K562 (cell line): ENCODE measurements at regions not wholly inside any gene's neighbourhood (a gene's known extent, or its start where the extent isn't known, plus 50 kb on each side); places are given as distances from the start of the nearest gene placed in this dataset.

Experiments used
- ATAC-seq: fragments of 200-7000 bp; cut with Tn5 transposase; 3 replicates; pipeline ENCODE4 v1.9.1; 2020; ENCODE audit warnings: moderate library complexity
- BruUV-seq: library from RNA; stranded (reverse); fragments of 400-500 nt; replicated peaks from 2 replicates; lab custom pipeline; 2021; lab: Mats Ljungman, UMichigan
- CTCF ChIA-PET: fragments of 300-600 bp; formaldehyde crosslinking; extraction: SDS; loops from one replicate; lab custom pipeline; 2021; ENCODE audit warnings: low intra/inter-chr PET ratio; lab: Yijun Ruan, JAX
- POLR2A ChIA-PET: fragments of 300-600, 350-650 bp; sonication (Branson Sonifier 250); formaldehyde crosslinking; extraction: SDS; loops from one replicate; lab custom pipeline; 2021; ENCODE audit warnings: antibody characterized with exemption, inconsistent platforms; lab: Yijun Ruan, JAX
- DNase-seq, 4 experiments: peaks; one replicate each; pipeline versions ENCODE4 v3.0.0 to v3.0.0-alpha.2; 2011 to 2018; ENCODE audit warnings: low spot score in 3 of 4, mixed read lengths in 3 of 4; ENCODE audit errors: extremely low read depth in 1 of 4
- FAIRE-seq: peaks from 2 replicates; lab custom pipeline; 2011; peaks lifted over from hg19 to GRCh38; lab: Jason Lieb, UNC
- H2AFZ ChIP-seq: 2 replicates; pipeline ENCODE4 v1.6.0; 2011; ENCODE audit warnings: low read depth, low read length, control low read depth, inconsistent platforms
- H3K27ac ChIP-seq: fragments of 200-600 bp; 3 replicates; pipeline ENCODE4 v1.8.0; 2011; ENCODE audit warnings: low read depth, mild to moderate bottlenecking, control low read depth, inconsistent platforms, low read length, moderate library complexity, mixed read lengths; ENCODE audit errors: extremely low read depth
- H3K27me3 ChIP-seq, 2 experiments: fragments of 300-600 bp in 1 of 2; 2 replicates in 1 of 2; 3 replicates in 1 of 2; pipeline versions ENCODE4 v1.6.0 to v1.8.0; 2011; ENCODE audit warnings: inconsistent platforms in 2 of 2, low read length in 2 of 2, mild to moderate bottlenecking in 1 of 2, mixed read lengths in 1 of 2, moderate library complexity in 1 of 2; ENCODE audit not compliant: control insufficient read depth in 2 of 2, insufficient read depth in 2 of 2
- H3K36me3 ChIP-seq: fragments of 300-600 bp; 3 replicates; pipeline ENCODE4 v1.8.0; 2011; ENCODE audit warnings: mild to moderate bottlenecking, low read length, inconsistent platforms; ENCODE audit not compliant: control insufficient read depth, insufficient read depth
- H3K4me1 ChIP-seq, 2 experiments: fragments of 200-600 bp in 1 of 2; replicated peaks in 1 of 2; 2 replicates in 1 of 2; 3 replicates in 1 of 2; pipeline versions ENCODE4 v1.5.1 to v1.8.0; 2011; ENCODE audit warnings: inconsistent platforms in 2 of 2, low read length in 2 of 2, mild to moderate bottlenecking in 1 of 2, mixed read lengths in 1 of 2, moderate library complexity in 1 of 2; ENCODE audit not compliant: control insufficient read depth in 2 of 2, insufficient read depth in 2 of 2
- H3K4me2 ChIP-seq: 2 replicates; pipeline ENCODE4 v1.6.1; 2011; ENCODE audit warnings: low read length, control low read depth, inconsistent platforms, mixed read lengths; ENCODE audit not compliant: insufficient read depth
- H3K4me3 ChIP-seq: fragments of 200-600 bp; sonication (generic), shearing (Covaris generic); 2 replicates; pipeline ENCODE4 v1.5.1; 2016; ENCODE audit warnings: control low read depth, inconsistent platforms
- H3K79me2 ChIP-seq: fragments of 200-600 bp; 3 replicates; pipeline ENCODE4 v1.8.0; 2011; ENCODE audit warnings: low read length, inconsistent platforms; ENCODE audit not compliant: control insufficient read depth, insufficient read depth
- H3K9ac ChIP-seq, 2 experiments: 2 replicates each; pipeline versions ENCODE4 v1.6.0 to v1.6.1; 2011; ENCODE audit warnings: low read depth in 2 of 2, low read length in 2 of 2, control low read depth in 1 of 2, inconsistent platforms in 1 of 2, mild to moderate bottlenecking in 1 of 2, mixed read lengths in 1 of 2; ENCODE audit not compliant: insufficient read depth in 1 of 2
- H3K9me1 ChIP-seq: one replicate; pipeline ENCODE4 v1.6.0; 2011; ENCODE audit warnings: inconsistent platforms, mild to moderate bottlenecking, low read length, moderate library complexity; ENCODE audit not compliant: control insufficient read depth, insufficient read depth
- H3K9me3 ChIP-seq: replicated peaks from 2 replicates; pipeline ENCODE4 v1.5.1; 2011; ENCODE audit warnings: low read depth, low read length, inconsistent platforms; ENCODE audit not compliant: control insufficient read depth, insufficient read depth
- H4K20me1 ChIP-seq: replicated peaks from 2 replicates; pipeline ENCODE4 v1.6.1; 2011; ENCODE audit warnings: low read length, inconsistent platforms, mixed read lengths; ENCODE audit not compliant: control insufficient read depth, insufficient read depth
- CCNT2 ChIP-seq: IDR thresholded peaks from 2 replicates; pipeline ENCODE4 v1.6.1; 2011; ENCODE audit warnings: borderline replicate concordance, low read depth, mild to moderate bottlenecking, moderate library complexity, mixed read lengths, low read length; ENCODE audit not compliant: insufficient read length; ENCODE audit errors: extremely low read depth
- CHCHD3 ChIP-seq: fragments of 250-450 bp; sonication (Bioruptor Pico); IDR thresholded peaks from 2 replicates; pipeline ENCODE4 v2.1.2; 2022; ENCODE audit warnings: mild to moderate bottlenecking
- CREB5 ChIP-seq: fragments of 250-450 bp; sonication (Bioruptor Pico); IDR thresholded peaks from 2 replicates; pipeline ENCODE4 v1.5.0; 2020; ENCODE audit warnings: mild to moderate bottlenecking
- CTBP1 ChIP-seq: fragments of 450-650 bp; IDR thresholded peaks from 2 replicates; pipeline ENCODE4 v1.6.1; 2016; ENCODE audit warnings: borderline replicate concordance
- FOXP1 ChIP-seq: sonication (generic); formaldehyde crosslinking; IDR thresholded peaks from 2 replicates; pipeline ENCODE4 v1.8.0; 2022; ENCODE audit warnings: mild to moderate bottlenecking, missing genetic modification reagents
- HMGN3 ChIP-seq: IDR thresholded peaks from 2 replicates; pipeline ENCODE4 v1.6.1; 2011; ENCODE audit warnings: borderline replicate concordance, low read depth, mild to moderate bottlenecking, mixed read lengths, low read length; ENCODE audit not compliant: insufficient read length; ENCODE audit errors: extremely low read depth
- ILF3 ChIP-seq: fragments of 450-650 bp; IDR thresholded peaks from 2 replicates; pipeline ENCODE4 v1.6.1; 2018; ENCODE audit warnings: antibody characterized with exemption, mild to moderate bottlenecking, moderate library complexity, borderline replicate concordance
- JUN ChIP-seq, 2 experiments: sonication (generic) in 1 of 2; formaldehyde crosslinking in 1 of 2; IDR thresholded peaks; 2 replicates each; pipeline versions ENCODE4 v1.6.1 to v1.8.0; 2012 to 2022; ENCODE audit warnings: borderline replicate concordance in 2 of 2, mild to moderate bottlenecking in 2 of 2, improper control_type of control experiment in 1 of 2, low read depth in 1 of 2, low read length in 1 of 2, missing genetic modification reagents in 1 of 2
- NEUROD1 ChIP-seq: fragments of 150-350 bp; IDR thresholded peaks from 2 replicates; pipeline ENCODE4 v1.6.1; 2014; ENCODE audit warnings: borderline replicate concordance, low read length, low read depth; ENCODE audit not compliant: partially characterized antibody
- NR2F6 ChIP-seq: fragments of 450-650 bp; formaldehyde crosslinking; IDR thresholded peaks from 2 replicates; pipeline ENCODE4 v1.4.0; 2020; ENCODE audit warnings: mild to moderate bottlenecking
- POU5F1 ChIP-seq: fragments of 150-350 bp; IDR thresholded peaks from 2 replicates; pipeline ENCODE4 v1.6.1; 2014; ENCODE audit warnings: borderline replicate concordance, low read length, low read depth, mild to moderate bottlenecking; ENCODE audit not compliant: partially characterized antibody
- SRSF3 ChIP-seq: fragments of 200-400 bp; formaldehyde crosslinking; IDR thresholded peaks from 2 replicates; pipeline ENCODE4 v1.6.1; 2016; ENCODE audit warnings: mild to moderate bottlenecking, low read length, moderate library complexity; ENCODE audit not compliant: insufficient read depth
- TOE1 ChIP-seq, 2 experiments: fragments of 450-650 bp in 1 of 2; sonication (generic) in 1 of 2; formaldehyde crosslinking in 1 of 2; IDR thresholded peaks; 2 replicates each; pipeline versions ENCODE4 v1.7.1 to v1.8.0; 2016 to 2022; ENCODE audit warnings: borderline replicate concordance in 2 of 2, mild to moderate bottlenecking in 2 of 2, antibody characterized with exemption in 1 of 2, inconsistent platforms in 1 of 2, low read depth in 1 of 2, missing genetic modification reagents in 1 of 2, moderate library complexity in 1 of 2
- ZEB2 ChIP-seq: fragments of 450-650 bp; IDR thresholded peaks from 2 replicates; pipeline ENCODE4 v1.6.1; 2016
- ZKSCAN3 ChIP-seq: fragments of 250-450 bp; sonication (Bioruptor Pico); IDR thresholded peaks from 2 replicates; pipeline ENCODE4 v1.4.0; 2020
- ZNF347 ChIP-seq: fragments of 450-650 bp; formaldehyde crosslinking; IDR thresholded peaks from 2 replicates; pipeline ENCODE4 v1.4.0; 2020; ENCODE audit warnings: low read depth, mild to moderate bottlenecking, moderate library complexity
- ZNF408 ChIP-seq: fragments of 250-450 bp; sonication (Bioruptor Pico); IDR thresholded peaks from 2 replicates; pipeline ENCODE4 v1.4.0; 2020; ENCODE audit warnings: low read depth, mild to moderate bottlenecking, moderate library complexity
- ZNF57 ChIP-seq: fragments of 450-650 bp; formaldehyde crosslinking; IDR thresholded peaks from 2 replicates; pipeline ENCODE4 v1.4.0; 2020; ENCODE audit warnings: mild to moderate bottlenecking, moderate library complexity
- WGBS: fragments of 100-300 bp; shearing (Covaris generic); methylation state at CpG from one replicate; pipeline ENCODE4 v1.1.6; 2016; ENCODE audit warnings: low coverage, mixed read lengths; ENCODE audit not compliant: insufficient coverage; ENCODE audit errors: missing lambda C conversion rate; 5-methylcytosine and 5-hydroxymethylcytosine counted together
- in situ Hi-C: fragments of 300-500 bp; cut with MboI; formaldehyde crosslinking; loops from 4 replicates; pipeline ENCODE4 v1.15.0; 2018; ENCODE audit warnings: inconsistent platforms, mixed read lengths
- intact Hi-C: fragments of 100-400 bp; cut with micrococcal nuclease; formaldehyde crosslinking; loops from 2 replicates; pipeline ENCODE4 v1.14.2; 2022

DNA sequence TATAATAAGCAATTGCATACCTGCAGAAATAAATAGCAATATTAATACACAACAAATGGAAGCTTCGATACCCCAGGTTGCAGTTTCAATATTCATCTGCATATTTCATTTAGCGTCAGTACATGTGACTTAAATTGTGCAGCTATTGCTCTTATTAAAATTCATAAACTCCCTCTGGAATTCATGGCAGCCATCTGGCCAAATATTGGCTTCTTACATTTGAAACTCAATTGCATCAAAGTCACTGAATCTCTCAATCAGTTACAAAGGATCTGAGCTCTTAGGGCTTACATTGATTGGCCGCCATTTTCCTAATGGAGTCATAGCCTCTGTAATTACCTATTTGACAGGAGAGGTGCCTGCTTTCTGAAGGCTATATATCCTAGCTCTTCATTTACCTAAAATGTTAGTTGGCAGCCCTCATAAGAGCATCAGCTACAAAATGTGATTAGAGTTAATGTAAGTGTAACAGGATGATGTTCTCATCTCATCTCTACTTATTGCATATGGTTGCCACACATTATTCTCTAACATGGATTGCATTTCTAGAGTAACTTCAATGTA lies 453.5 kb downstream of the CAAP1 start:
- CTCF ChIA-PET = no interaction called here
- no TSS peak for BruUV-seq

GRCh38 chr9:26437056-26437711 lies 455.4 kb downstream of the CAAP1 start:
- ATAC-seq = no peak
- intact Hi-C loops (no loop called here), in situ Hi-C loops (no loop called here)
- H3K79me2 ChIP-seq = no peaks in the 10 kb centered on the region
- no peaks in the 10 kb centered on the region for H3K27me3 ChIP-seq
- FAIRE-seq = no peak
- H2AFZ ChIP-seq = no peak overlapping the region
- POLR2A ChIA-PET = no interaction called here
- no TSS peak for BruUV-seq
- H3K4me2 ChIP-seq = no peak overlapping the region
- no peaks in the 10 kb centered on the region for H4K20me1 ChIP-seq
- H3K4me1 ChIP-seq = no peaks in the 10 kb centered on the region
- no peak overlapping the region for H3K4me3 ChIP-seq
- H3K9me3 ChIP-seq = no peaks in the 10 kb centered on the region
- H3K36me3 ChIP-seq = no peaks in the 10 kb centered on the region
- DNase-seq = no peak
- TF ChIP-seq ILF3 (no peak), CREB5 (no peak), NEUROD1 (no peak), ZNF57 (CRISPR knock-in tag) (no peak), CTBP1 (no peak), CCNT2 (no peak), ZNF408 (no peak)
- WGBS = no CpG with 5 or more reads among the region's 1 CpG
- H3K27ac ChIP-seq = no peak overlapping the region
- CTCF ChIA-PET = no interaction called here
- no peaks in the 10 kb centered on the region for H3K9me1 ChIP-seq
- H3K9ac ChIP-seq = no peak overlapping the region

More for the DNA sequence above, 453.5 kb downstream of the CAAP1 start:
- ATAC-seq (no peak), DNase-seq (no peak), FAIRE-seq (no peak)
- Histone ChIP-seq H3K27ac (no peak overlapping the region), H3K4me3 (no peak overlapping the region), H3K4me1 (no peaks in the 10 kb centered on the region), H3K4me2 (no peak overlapping the region), H3K27me3 (no peaks in the 10 kb centered on the region), H3K79me2 (no peaks in the 10 kb centered on the region), H3K9ac (no peak overlapping the region), H3K9me1 (no peaks in the 10 kb centered on the region), H3K9me3 (no peaks in the 10 kb centered on the region), H2AFZ (no peak overlapping the region), H3K36me3 (no peaks in the 10 kb centered on the region), H4K20me1 (no peaks in the 10 kb centered on the region)
- POLR2A ChIA-PET = no interaction called here
- TF ChIP-seq POU5F1 (no peak), SRSF3 (no peak), CHCHD3 (no peak), ZEB2 (no peak), ZKSCAN3 (no peak), FOXP1 (CRISPR knock-in tag) (no peak), JUN (IDR thresholded peaks at IDR 0.05; ENCODE audit: borderline replicate concordance, low read depth, low read length) (no peak), JUN (CRISPR knock-in tag; IDR thresholded peaks at IDR 0.05; ENCODE audit: borderline replicate concordance) (no peak), NR2F6 (CRISPR knock-in tag) (no peak), HMGN3 (no peak), TOE1 (IDR thresholded peaks at IDR 0.05; ENCODE audit: borderline replicate concordance) (no peak), TOE1 (CRISPR knock-in tag; IDR thresholded peaks at IDR 0.05; ENCODE audit: borderline replicate concordance, low read depth) (no peak), ZNF347 (no peak)
- in situ Hi-C loops = no loop called here
- WGBS = no CpG with 5 or more reads among the region's 3 CpGs
- intact Hi-C loops = no loop called here
